A549 (cell line): ENCODE measurements at regions not wholly inside any gene's neighbourhood (a gene's known extent, or its start where the extent isn't known, plus 50 kb on each side); places are given as distances from the start of the nearest gene placed in this dataset.

Experiments used
- ATAC-seq, 2 experiments: fragments of 200-7000 bp in 1 of 2; fragments of >200 bp in 1 of 2; cut with Nextera tagmentation in 1 of 2; cut with Tn5 transposase in 1 of 2; 3 replicates each; pipeline versions ENCODE4 v1.8.0 to v1.9.1; 2018 to 2020; ENCODE audit warnings: mild to moderate bottlenecking in 1 of 2, moderate library complexity in 1 of 2
- CTCF ChIA-PET: fragments of 300-600 bp; sonication (Branson Sonifier 250); formaldehyde crosslinking; extraction: SDS; loops from one replicate; lab custom pipeline; 2021; ENCODE audit warnings: antibody characterized with exemption, inconsistent platforms; lab: Yijun Ruan, JAX
- POLR2A ChIA-PET: fragments of 350-600 bp; formaldehyde crosslinking; extraction: SDS; loops from one replicate; lab custom pipeline; 2021; ENCODE audit warnings: antibody characterized with exemption, inconsistent platforms; lab: Yijun Ruan, JAX
- DNase-seq, 2 experiments: peaks; one replicate each; pipeline versions ENCODE4 v3.0.0 to v3.0.0-alpha.2; 2011 to 2016; ENCODE audit warnings: low read depth in 1 of 2, low spot score in 1 of 2
- FAIRE-seq: peaks from 2 replicates; lab custom pipeline; 2011; peaks lifted over from hg19 to GRCh38; lab: Jason Lieb, UNC
- H3K27ac ChIP-seq, 2 experiments: fragments of >200 bp; sonication (Bioruptor Twin); formaldehyde crosslinking; 3 replicates each; pipeline ENCODE4 v1.5.1; 2016 to 2017
- H3K4me1 ChIP-seq: fragments of >200 bp; sonication (Bioruptor Twin); formaldehyde crosslinking; 3 replicates; pipeline ENCODE4 v1.6.1; 2016
- H3K4me2 ChIP-seq: fragments of >200 bp; sonication (Bioruptor Twin); formaldehyde crosslinking; 3 replicates; pipeline ENCODE4 v1.6.1; 2016
- H3K4me3 ChIP-seq: fragments of >200 bp; sonication (Bioruptor Twin); formaldehyde crosslinking; 3 replicates; pipeline ENCODE4 v1.5.1; 2016
- H3K9me3 ChIP-seq: fragments of >200 bp; sonication (Bioruptor Twin); formaldehyde crosslinking; 3 replicates; pipeline ENCODE4 v1.6.1; 2016
- CBX2 ChIP-seq: fragments of 200-600 bp; sonication (generic); IDR thresholded peaks from 2 replicates; pipeline ENCODE4 v1.6.1; 2016; ENCODE audit warnings: low read depth, mild to moderate bottlenecking, borderline replicate concordance
- EHMT2 ChIP-seq: fragments of 200-600 bp; sonication (generic); IDR thresholded peaks from 2 replicates; pipeline ENCODE4 v1.6.1; 2016; ENCODE audit warnings: antibody characterized with exemption, low read depth, mild to moderate bottlenecking, moderate library complexity
- EP300 ChIP-seq, 2 experiments: fragments of >200 bp; sonication (Bioruptor Twin); formaldehyde crosslinking; IDR thresholded peaks; 2 replicates in 1 of 2; 3 replicates in 1 of 2; pipeline ENCODE4 v1.6.1; 2016 to 2017
- FOSB ChIP-seq: fragments of 250-450 bp; sonication (Bioruptor Pico); IDR thresholded peaks from 2 replicates; pipeline ENCODE4 v1.5.0; 2020; ENCODE audit warnings: mild to moderate bottlenecking, moderate library complexity
- HOXB5 ChIP-seq: fragments of 250-450 bp; sonication (Bioruptor Pico); IDR thresholded peaks from 2 replicates; pipeline ENCODE4 v1.5.0; 2020; ENCODE audit warnings: mild to moderate bottlenecking, moderate library complexity
- JUN ChIP-seq, 2 experiments: fragments of >200 bp; sonication (Bioruptor Twin); formaldehyde crosslinking; IDR thresholded peaks; 2 replicates in 1 of 2; 3 replicates in 1 of 2; pipeline ENCODE4 v1.6.1; 2016 to 2017
- KDM1A ChIP-seq: fragments of 200-600 bp; sonication (generic); IDR thresholded peaks from 2 replicates; pipeline ENCODE4 v1.6.1; 2016; ENCODE audit warnings: low read depth, mild to moderate bottlenecking
- KDM5A ChIP-seq: fragments of 200-600 bp; sonication (generic); IDR thresholded peaks from 2 replicates; pipeline ENCODE4 v1.6.1; 2016; ENCODE audit warnings: antibody characterized with exemption, mild to moderate bottlenecking
- MAFK ChIP-seq: fragments of 450-650 bp; IDR thresholded peaks from 2 replicates; pipeline ENCODE4 v1.6.1; 2014; ENCODE audit not compliant: partially characterized antibody
- MYC ChIP-seq: IDR thresholded peaks from 2 replicates; pipeline ENCODE4 v1.6.1; 2012; ENCODE audit warnings: mild to moderate bottlenecking, inconsistent platforms, low read length, improper control_type of control experiment, borderline replicate concordance
- NFE2L2 ChIP-seq: fragments of 150-350 bp; conservative IDR thresholded peaks from 2 replicates; pipeline ENCODE4 v1.6.1; 2014; ENCODE audit warnings: low read length
- POLR2A ChIP-seq: IDR thresholded peaks from 2 replicates; pipeline ENCODE4 v1.6.1; 2012; ENCODE audit warnings: mild to moderate bottlenecking, low read length
- POLR2AphosphoS2 ChIP-seq: conservative IDR thresholded peaks from 2 replicates; pipeline ENCODE4 v1.6.1; 2012; ENCODE audit warnings: low read length, improper control_type of control experiment, inconsistent platforms
- RARB ChIP-seq: fragments of 250-450 bp; sonication (Bioruptor Pico); IDR thresholded peaks from 2 replicates; pipeline ENCODE4 v1.8.0; 2021; ENCODE audit warnings: mild to moderate bottlenecking, moderate library complexity
- RFX5 ChIP-seq: fragments of 450-650 bp; IDR thresholded peaks from 2 replicates; pipeline ENCODE4 v1.7.1; 2014; ENCODE audit warnings: antibody characterized with exemption, mild to moderate bottlenecking, moderate library complexity
- SMC3 ChIP-seq: fragments of >200 bp; sonication (Bioruptor Twin); formaldehyde crosslinking; IDR thresholded peaks from 3 replicates; pipeline ENCODE4 v1.6.1; 2018; ENCODE audit warnings: inconsistent platforms
- TFCP2L1 ChIP-seq: fragments of 250-450 bp; sonication (Bioruptor Pico); IDR thresholded peaks from 2 replicates; pipeline ENCODE4 v1.5.0; 2021; ENCODE audit warnings: mild to moderate bottlenecking
- ZC3H11A ChIP-seq: fragments of 450-650 bp; IDR thresholded peaks from 2 replicates; pipeline ENCODE4 v1.6.1; 2014; ENCODE audit warnings: antibody characterized with exemption, mild to moderate bottlenecking
- ZFP36 ChIP-seq: fragments of 450-650 bp; IDR thresholded peaks from 2 replicates; pipeline ENCODE4 v1.6.1; 2014; ENCODE audit warnings: borderline replicate concordance; ENCODE audit not compliant: partially characterized antibody
- ZNF302 ChIP-seq: fragments of 250-450 bp; sonication (Bioruptor Pico); IDR thresholded peaks from 2 replicates; pipeline ENCODE4 v1.9.0; 2021; ENCODE audit warnings: inconsistent platforms, mild to moderate bottlenecking, moderate library complexity
- ZSCAN20 ChIP-seq: fragments of 250-450 bp; sonication (Bioruptor Pico); IDR thresholded peaks from 2 replicates; pipeline ENCODE4 v1.8.0; 2022; ENCODE audit warnings: mild to moderate bottlenecking, moderate library complexity
- WGBS: methylation state at CpG from one replicate; pipeline ENCODE4 v1.1.6; 2017; ENCODE audit errors: missing lambda C conversion rate; 5-methylcytosine and 5-hydroxymethylcytosine counted together
- TF ChIP-seq, protein P1 (sequence below): fragments of >200 bp; sonication (Bioruptor Twin); formaldehyde crosslinking; IDR thresholded peaks from 2 replicates; pipeline ENCODE4 v1.6.1; 2016
- TF ChIP-seq, protein P2 (sequence below): IDR thresholded peaks from 2 replicates; pipeline ENCODE4 v1.6.1; 2012

GRCh38 chr6:4717856-4718255 is 58.3 kb upstream of the CDYL start:
- POLR2A ChIA-PET = no interaction called here
- no peak for DNase-seq
- Histone ChIP-seq H3K9me3 (no peaks in the 10 kb centered on the region), H3K4me2 (no peak overlapping the region), H3K4me3 (no peak overlapping the region), H3K27ac (no peak overlapping the region), H3K4me1 (no peaks in the 10 kb centered on the region)
- no peak for ATAC-seq
- FAIRE-seq = no peak
- CTCF ChIA-PET = no interaction called here
- TF ChIP-seq ZSCAN20 (CRISPR knock-in tag) (no peak), MYC (no peak), HOXB5 (CRISPR knock-in tag) (no peak), TFCP2L1 (CRISPR knock-in tag) (no peak), KDM1A (no peak), POLR2AphosphoS2 (no peak), RFX5 (no peak), SMC3 (no peak), JUN (IDR thresholded peaks at IDR 0.05) (no peak), NFE2L2 (no peak), EHMT2 (no peak), MAFK (no peak), EP300 (IDR thresholded peaks at IDR 0.05) (no peak), CBX2 (no peak), ZNF302 (no peak), RARB (CRISPR knock-in tag) (no peak), ZFP36 (no peak), POLR2A (no peak)
- TF ChIP-seq, protein P1, sequence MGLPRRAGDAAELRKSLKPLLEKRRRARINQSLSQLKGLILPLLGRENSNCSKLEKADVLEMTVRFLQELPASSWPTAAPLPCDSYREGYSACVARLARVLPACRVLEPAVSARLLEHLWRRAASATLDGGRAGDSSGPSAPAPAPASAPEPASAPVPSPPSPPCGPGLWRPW = no peak
- TF ChIP-seq, protein P2, sequence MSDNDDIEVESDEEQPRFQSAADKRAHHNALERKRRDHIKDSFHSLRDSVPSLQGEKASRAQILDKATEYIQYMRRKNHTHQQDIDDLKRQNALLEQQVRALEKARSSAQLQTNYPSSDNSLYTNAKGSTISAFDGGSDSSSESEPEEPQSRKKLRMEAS = no peak
- WGBS = 98% methylated on average over 3 of the region's 3 CpGs

GRCh38 chr6:4717124-4717523 is 59.1 kb upstream of the CDYL start:
- FAIRE-seq (no peak), DNase-seq (no peak), ATAC-seq (no peak)
- 81% methylated on average over 4 of the region's 4 CpGs for WGBS
- Histone ChIP-seq H3K9me3 (no peaks in the 10 kb centered on the region), H3K4me2 (no peak overlapping the region), H3K4me1 (no peaks in the 10 kb centered on the region), H3K4me3 (no peak overlapping the region), H3K27ac (no peak overlapping the region)
- ChIA-PET POLR2A (no interaction called here), CTCF (no interaction called here)
- no peak for TF ChIP-seq ZC3H11A
- TF ChIP-seq TFCP2L1 (CRISPR knock-in tag) = no peak
- no peak for TF ChIP-seq POLR2A
- no peak for TF ChIP-seq POLR2AphosphoS2

- CTCF ChIA-PET = interaction anchor here (1.3 kb wide), 1 partner anchor 19 kb away, joined by 3 read pairs; no protein-coding TSS in a partner anchor
- ATAC-seq (no peak), FAIRE-seq (no peak), DNase-seq (no peak)
- Histone ChIP-seq H3K27ac (no peak overlapping the region), H3K4me3 (no peak overlapping the region), H3K9me3 (no peaks in the 10 kb centered on the region), H3K4me2 (no peak overlapping the region), H3K4me1 (no peaks in the 10 kb centered on the region)
- TF ChIP-seq FOSB (CRISPR knock-in tag) (no peak), ZFP36 (no peak)
- WGBS = 81% methylated on average over 8 of the region's 8 CpGs
- POLR2A ChIA-PET = no interaction called here
Measured at GRCh38 chr6:4714961-4715501, 61.2 kb upstream of the CDYL start.

GRCh38 chr6:4712291-4712690 is 63.9 kb upstream of the CDYL start:
- ATAC-seq (no peak), DNase-seq (no peak), FAIRE-seq (no peak)
- no peak overlapping the region for H3K4me3 ChIP-seq
- H3K4me1 ChIP-seq = no peaks in the 10 kb centered on the region
- H3K4me2 ChIP-seq = no peak overlapping the region
- CTCF ChIA-PET = interaction anchor here (0.6 kb wide), 1 partner anchor 147 kb away, joined by 3 read pairs; no protein-coding TSS in a partner anchor
- TF ChIP-seq JUN (IDR thresholded peaks at IDR 0.05) = no peak
- TF ChIP-seq MYC = no peak
- TF ChIP-seq, protein P2 = no peak
- TF ChIP-seq KDM5A = no peak
- TF ChIP-seq RARB (CRISPR knock-in tag) = no peak
- no peak for TF ChIP-seq RFX5
- no peak for TF ChIP-seq ZSCAN20 (CRISPR knock-in tag)
- H3K27ac ChIP-seq = no peak overlapping the region
- POLR2A ChIA-PET = no interaction called here
- WGBS = 85% methylated on average over 7 of the region's 9 CpGs
- no peaks in the 10 kb centered on the region for H3K9me3 ChIP-seq
